Body of pancreas (tissue), 4 donors: ENCODE measurements at regions not wholly inside any gene's neighbourhood (a gene's known extent, or its start where the extent isn't known, plus 50 kb on each side); places are given as distances from the start of the nearest gene placed in this dataset.

Experiments used
- POLR2A ChIP-seq, 3 donors: fragments of 450-650 bp; IDR thresholded peaks; one replicate each; pipeline ENCODE4 v1.6.1; 2016; ENCODE audit warnings: antibody characterized with exemption in 3 of 3, mild to moderate bottlenecking in 2 of 3
- TF ChIP-seq, protein P1 (sequence below), 7 experiments: fragments of 450-650 bp in 4 of 7; fragments of 200-600 bp in 3 of 7; sonication (generic) in 3 of 7; IDR thresholded peaks; one replicate each; pipeline ENCODE4 v1.5.1; 2016 to 2019; ENCODE audit warnings: antibody characterized with exemption in 7 of 7

DNA sequence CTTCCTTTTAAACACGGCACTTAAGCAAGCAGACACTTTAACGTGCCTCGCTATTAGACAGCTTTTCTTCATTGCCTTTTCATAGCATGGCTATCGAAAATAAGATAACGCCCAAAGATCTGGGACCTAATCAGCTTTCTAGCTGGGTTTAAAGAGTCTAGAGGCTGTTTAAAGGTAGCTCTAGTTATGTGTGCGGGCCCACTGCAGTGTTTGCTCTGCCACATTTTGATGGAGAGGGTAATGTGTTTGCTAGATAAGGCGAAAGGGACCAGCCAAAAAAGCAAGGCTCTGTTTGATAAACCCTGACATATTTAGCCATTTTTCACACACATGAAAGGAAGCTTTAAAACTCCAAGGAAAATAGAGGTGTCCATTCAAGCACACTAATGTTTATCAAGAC, 91.6 kb downstream of the NR2F2 start:
- TF ChIP-seq POLR2A (IDR thresholded peaks at IDR 0.05), result no peak
- TF ChIP-seq, protein P1, sequence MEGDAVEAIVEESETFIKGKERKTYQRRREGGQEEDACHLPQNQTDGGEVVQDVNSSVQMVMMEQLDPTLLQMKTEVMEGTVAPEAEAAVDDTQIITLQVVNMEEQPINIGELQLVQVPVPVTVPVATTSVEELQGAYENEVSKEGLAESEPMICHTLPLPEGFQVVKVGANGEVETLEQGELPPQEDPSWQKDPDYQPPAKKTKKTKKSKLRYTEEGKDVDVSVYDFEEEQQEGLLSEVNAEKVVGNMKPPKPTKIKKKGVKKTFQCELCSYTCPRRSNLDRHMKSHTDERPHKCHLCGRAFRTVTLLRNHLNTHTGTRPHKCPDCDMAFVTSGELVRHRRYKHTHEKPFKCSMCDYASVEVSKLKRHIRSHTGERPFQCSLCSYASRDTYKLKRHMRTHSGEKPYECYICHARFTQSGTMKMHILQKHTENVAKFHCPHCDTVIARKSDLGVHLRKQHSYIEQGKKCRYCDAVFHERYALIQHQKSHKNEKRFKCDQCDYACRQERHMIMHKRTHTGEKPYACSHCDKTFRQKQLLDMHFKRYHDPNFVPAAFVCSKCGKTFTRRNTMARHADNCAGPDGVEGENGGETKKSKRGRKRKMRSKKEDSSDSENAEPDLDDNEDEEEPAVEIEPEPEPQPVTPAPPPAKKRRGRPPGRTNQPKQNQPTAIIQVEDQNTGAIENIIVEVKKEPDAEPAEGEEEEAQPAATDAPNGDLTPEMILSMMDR (IDR thresholded peaks at IDR 0.05), result no peak
